ENCODE measurements at regions not wholly inside any gene's neighbourhood (a gene's known extent, or its start where the extent isn't known, plus 50 kb on each side); places are given as distances from the start of the nearest gene placed in this dataset.

DNA sequence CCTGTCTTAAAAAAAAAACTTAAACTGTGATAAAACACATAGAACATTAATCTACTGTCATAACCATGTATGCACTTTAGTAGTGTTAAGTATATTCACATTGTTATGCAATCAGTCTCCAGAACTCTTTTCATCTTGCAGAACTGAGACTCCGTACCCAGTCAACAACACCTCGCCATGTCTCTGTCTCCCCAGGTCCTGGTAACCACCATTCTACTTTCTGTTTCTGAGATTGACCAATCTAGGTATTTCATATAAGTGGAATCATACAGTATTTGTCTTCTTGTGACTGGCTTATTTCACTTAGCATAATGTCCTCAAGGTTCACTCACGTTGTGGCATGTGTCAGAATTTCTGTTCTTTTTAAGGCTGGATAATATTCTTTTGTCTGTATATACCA is 290.8 kb upstream of the CXCR4 start:
- Histone ChIP-seq H3T11ph (ENCODE audit: low read length) (no peak overlapping the region), H3K23me2 (ENCODE audit: insufficient read length, low read depth, low read length, poor library complexity, severe bottlenecking) (no peaks in the 10 kb centered on the region), H2BK12ac (ENCODE audit: insufficient read length, low read depth, low read length) (no peak overlapping the region), H2AFZ (ENCODE audit: low read length) (no peak overlapping the region), H4K91ac (ENCODE audit: insufficient read length, low read depth, low read length) (no peak overlapping the region), H3K18ac (ENCODE audit: insufficient read length, low read depth, low read length) (no peak overlapping the region), H4K8ac (replicated peaks; ENCODE audit: insufficient read length, low read depth, low read length) (no peak overlapping the region), H3K27me3 (ENCODE audit: insufficient read depth, low read length) (no peaks in the 10 kb centered on the region), H3K79me1 (ENCODE audit: insufficient read depth, low read depth, low read length, poor library complexity, severe bottlenecking) (no peaks in the 10 kb centered on the region), H2BK5ac (ENCODE audit: insufficient read length, low read length) (no peak overlapping the region), H4K20me1 (ENCODE audit: control insufficient read depth, insufficient read depth, insufficient read length) (no peaks in the 10 kb centered on the region), H3K4me1 (ENCODE audit: insufficient read depth, low read length) (no peaks in the 10 kb centered on the region; the same call in 1 of the 2 replicates), H4K5ac (ENCODE audit: insufficient read length, low read depth, low read length) (no peak overlapping the region), H3K27ac (ENCODE audit: insufficient read length, low read depth, low read length) (no peak overlapping the region), H3K56ac (ENCODE audit: insufficient read length, low read depth, low read length) (no peak overlapping the region), H2BK15ac (ENCODE audit: low read depth, low read length) (no peak overlapping the region), H3K79me2 (ENCODE audit: insufficient read depth, low read length) (no peaks in the 10 kb centered on the region), H2BK20ac (ENCODE audit: low read depth, low read length, poor library complexity, severe bottlenecking) (no peak overlapping the region), H3K4me2 (ENCODE audit: insufficient read depth, insufficient read length, low read length) (no peak overlapping the region), H3K9ac (ENCODE audit: extremely low read depth, insufficient read length, low read length) (no peak overlapping the region), H2AK5ac (ENCODE audit: insufficient read length, low read length) (no peak overlapping the region), H3K14ac (ENCODE audit: insufficient read depth, low read length) (no peak overlapping the region), H2BK120ac (ENCODE audit: low read depth, low read length, poor library complexity, severe bottlenecking) (no peak overlapping the region), H3K23ac (ENCODE audit: insufficient read length, low read depth, low read length) (no peak overlapping the region), H3K9me3 (ENCODE audit: control insufficient read depth, low read depth, low read length) (no peaks in the 10 kb centered on the region), H3K4ac (ENCODE audit: low read depth, low read length) (no peak overlapping the region)
- Mint-ChIP-seq H3K27ac (no peak overlapping the region), H3K4me1 (peaks cover 18 to 19% of the 10 kb centered on the region in 2 experiments), H3K4me3 (no peak overlapping the region), H3K36me3 (ENCODE audit: insufficient read depth in 1 of 3, low read depth in 3 of 3) (no peaks in the 10 kb centered on the region), H3K9me3 (no peaks in the 10 kb centered on the region), H3K27me3 (ENCODE audit: low read depth) (peaks cover 13% of the 10 kb centered on the region)
- TF ChIP-seq, protein P1, sequence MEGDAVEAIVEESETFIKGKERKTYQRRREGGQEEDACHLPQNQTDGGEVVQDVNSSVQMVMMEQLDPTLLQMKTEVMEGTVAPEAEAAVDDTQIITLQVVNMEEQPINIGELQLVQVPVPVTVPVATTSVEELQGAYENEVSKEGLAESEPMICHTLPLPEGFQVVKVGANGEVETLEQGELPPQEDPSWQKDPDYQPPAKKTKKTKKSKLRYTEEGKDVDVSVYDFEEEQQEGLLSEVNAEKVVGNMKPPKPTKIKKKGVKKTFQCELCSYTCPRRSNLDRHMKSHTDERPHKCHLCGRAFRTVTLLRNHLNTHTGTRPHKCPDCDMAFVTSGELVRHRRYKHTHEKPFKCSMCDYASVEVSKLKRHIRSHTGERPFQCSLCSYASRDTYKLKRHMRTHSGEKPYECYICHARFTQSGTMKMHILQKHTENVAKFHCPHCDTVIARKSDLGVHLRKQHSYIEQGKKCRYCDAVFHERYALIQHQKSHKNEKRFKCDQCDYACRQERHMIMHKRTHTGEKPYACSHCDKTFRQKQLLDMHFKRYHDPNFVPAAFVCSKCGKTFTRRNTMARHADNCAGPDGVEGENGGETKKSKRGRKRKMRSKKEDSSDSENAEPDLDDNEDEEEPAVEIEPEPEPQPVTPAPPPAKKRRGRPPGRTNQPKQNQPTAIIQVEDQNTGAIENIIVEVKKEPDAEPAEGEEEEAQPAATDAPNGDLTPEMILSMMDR (conservative IDR thresholded peaks at IDR 0.05): no peak
- WGBS (ENCODE audit: extremely low coverage, insufficient read length, low lambda C conversion rate): no CpG with 5 or more reads among the region's 3 CpGs
- no peak for DNase-seq
